ENCODE measurements at regions not wholly inside any gene's neighbourhood (a gene's known extent, or its start where the extent isn't known, plus 50 kb on each side); places are given as distances from the start of the nearest gene placed in this dataset.

GRCh38 chr4:138555108-138555507 is 313.0 kb upstream of the SLC7A11 start:
- no peak for DNase-seq

- DNase-seq: no peak
Observed at GRCh38 chr4:138553001-138553845, 311.1 kb upstream of the SLC7A11 start.

- DNase-seq: no peak
Observed at GRCh38 chr4:138542191-138542776, 300.1 kb upstream of the SLC7A11 start.

GRCh38 chr4:138540056-138540800 is 298.1 kb upstream of the SLC7A11 start:
- DNase-seq: no peak

DNA sequence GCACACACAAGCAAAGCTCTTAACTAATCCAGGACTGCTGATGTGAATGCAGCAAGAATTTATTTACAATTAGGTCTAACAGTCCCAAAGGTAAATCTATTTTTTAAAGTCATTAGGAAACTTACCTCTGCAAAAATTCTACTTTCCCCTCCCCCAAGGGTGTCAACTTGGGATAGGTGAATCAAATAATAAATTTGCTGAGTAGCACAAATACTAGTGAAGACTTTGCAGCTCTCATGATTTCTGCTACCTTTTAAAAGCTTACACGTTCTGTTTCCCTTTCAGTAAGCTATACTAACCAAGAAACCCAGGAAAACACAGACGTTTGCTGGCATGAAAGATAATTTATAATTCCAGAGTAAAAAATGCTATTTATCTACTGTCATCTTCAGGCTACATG is 296.6 kb upstream of the SLC7A11 start:
- DNase-seq: no peak

GRCh38 chr4:138537731-138538490 is 295.8 kb upstream of the SLC7A11 start:
- no peak for DNase-seq

DNA sequence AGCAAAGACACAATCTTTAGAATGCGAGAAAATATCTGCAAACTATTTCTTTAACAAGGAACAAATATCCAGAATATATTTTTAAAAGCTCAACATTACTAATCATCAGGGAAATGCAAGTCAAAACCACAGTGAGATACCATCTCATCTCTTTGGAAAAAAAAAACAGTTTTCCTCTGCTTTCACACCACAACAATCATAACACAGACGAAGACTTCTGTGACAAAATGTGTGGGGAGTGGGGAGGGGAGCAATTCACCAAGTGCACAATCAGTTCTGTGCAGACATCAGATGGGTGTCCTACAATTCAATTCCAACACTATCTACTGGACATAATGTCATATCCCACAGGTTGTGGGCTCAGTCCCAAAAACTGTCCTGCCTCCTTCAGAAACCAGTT is 293.2 kb upstream of the SLC7A11 start:
- no peak for DNase-seq

GRCh38 chr4:138522366-138522765 is 280.2 kb upstream of the SLC7A11 start:
- DNase-seq: no peak

GRCh38 chr4:138521809-138522208 is 279.7 kb upstream of the SLC7A11 start:
- DNase-seq: no peak

- no peak for DNase-seq
Observed at GRCh38 chr4:138519436-138519835, 277.3 kb upstream of the SLC7A11 start.

DNA sequence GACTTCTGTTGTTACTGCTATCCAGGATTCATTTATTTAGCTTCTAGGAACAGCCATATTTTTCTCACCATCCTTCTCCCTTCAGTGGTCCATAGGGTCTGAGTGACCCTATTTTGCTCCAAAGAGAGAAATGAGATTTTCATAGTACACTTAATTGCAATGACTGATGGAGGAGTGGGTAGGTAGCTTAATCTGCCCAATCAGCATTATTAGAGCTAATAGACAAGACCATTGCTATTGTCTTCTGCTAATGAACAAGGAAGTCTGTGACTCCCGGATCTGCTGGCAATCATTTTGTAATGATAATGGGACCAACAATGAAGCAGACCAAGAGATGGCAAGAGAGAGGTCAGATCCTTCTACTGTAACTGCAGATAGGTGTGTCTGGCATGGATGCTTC is 271.4 kb upstream of the SLC7A11 start:
- no peak for DNase-seq

GRCh38 chr4:138512756-138513155 is 270.6 kb upstream of the SLC7A11 start:
- DNase-seq: no peak

DNA sequence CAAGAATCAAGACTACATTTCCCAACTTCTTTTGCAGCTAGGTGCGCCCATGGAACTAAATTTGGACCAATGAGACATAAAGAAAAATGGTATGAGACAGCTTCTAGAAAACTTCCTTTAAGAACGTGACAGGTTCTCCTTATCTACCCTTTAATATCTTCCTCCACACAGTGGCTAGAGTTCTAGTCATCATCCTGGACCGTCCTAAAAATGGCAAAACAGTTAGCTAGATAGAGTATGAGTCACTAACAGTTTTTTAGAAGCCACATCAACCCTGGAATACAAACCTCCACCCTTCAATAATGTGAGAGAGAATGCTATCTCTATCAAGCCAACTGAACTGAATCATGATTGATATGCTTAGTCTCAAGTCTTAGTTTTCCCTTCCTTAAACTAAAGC is 267.9 kb upstream of the SLC7A11 start:
- no peak for DNase-seq

DNA sequence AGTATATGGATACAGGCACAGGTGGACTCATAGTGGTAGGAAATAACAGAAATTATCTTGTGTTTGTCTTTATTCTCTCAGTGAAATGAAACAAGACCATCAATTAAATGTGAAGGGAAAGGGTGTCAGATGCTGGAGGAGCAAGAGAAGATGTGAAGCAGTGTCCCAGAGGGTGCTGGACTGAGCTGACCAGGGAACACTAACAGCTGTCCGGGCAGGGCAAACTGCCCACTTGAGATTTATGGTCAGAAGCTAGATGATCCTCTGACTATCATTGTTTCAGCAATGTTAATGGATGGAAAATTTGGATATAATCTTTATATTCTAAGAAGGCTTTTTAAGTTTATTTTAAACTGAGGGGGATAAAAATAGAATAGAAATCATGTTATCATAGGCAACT is 267.2 kb upstream of the SLC7A11 start:
- no peak for DNase-seq

- no peak for DNase-seq
Observed at GRCh38 chr4:138507522-138507921, 265.4 kb upstream of the SLC7A11 start.

DNA sequence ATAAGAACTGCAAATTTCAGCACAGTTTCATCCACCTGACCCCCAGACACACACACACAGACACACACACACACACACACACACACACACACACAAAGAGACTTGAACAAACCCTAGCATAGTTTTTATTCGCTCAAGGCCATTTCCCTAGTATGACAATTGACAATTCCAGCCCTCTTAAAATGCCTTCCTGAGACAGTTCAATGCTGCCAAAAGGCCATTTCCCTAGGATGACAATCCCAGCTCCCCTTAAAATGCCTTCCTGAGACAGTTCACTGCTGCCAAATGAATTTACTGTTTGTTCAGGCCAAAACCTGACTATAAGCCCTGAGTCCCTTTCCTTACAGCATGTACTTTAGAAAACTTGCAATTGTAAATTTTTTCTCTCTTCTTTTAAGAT is 259.5 kb upstream of the SLC7A11 start:
- DNase-seq: no peak

GRCh38 chr4:138500869-138501268 is 258.7 kb upstream of the SLC7A11 start:
- no peak for DNase-seq

GRCh38 chr4:138499627-138500026 is 257.5 kb upstream of the SLC7A11 start:
- no peak for DNase-seq

- no peak for DNase-seq
Observed at GRCh38 chr4:138494931-138495330, 252.8 kb upstream of the SLC7A11 start.

DNA sequence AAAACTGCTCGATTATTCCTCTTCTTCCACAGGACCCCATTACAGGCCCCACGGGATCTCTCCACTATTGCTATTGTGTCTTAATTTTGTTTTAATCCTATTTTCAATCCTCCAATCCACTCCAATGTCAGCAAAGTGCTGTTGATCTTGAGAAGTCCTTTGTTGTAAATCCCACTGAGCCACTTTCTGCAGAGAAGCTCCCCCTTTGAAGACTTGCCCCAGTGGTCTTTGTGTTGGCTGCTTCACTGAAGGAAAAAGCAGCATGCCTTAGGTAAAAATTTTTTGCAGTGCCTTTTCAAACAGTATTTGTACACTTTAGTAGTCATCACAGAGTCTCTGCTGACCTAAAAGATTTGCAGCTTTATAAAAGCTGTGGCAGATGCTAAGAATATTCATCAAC is 252.0 kb upstream of the SLC7A11 start:
- DNase-seq: no peak

GRCh38 chr4:138492176-138492575 is 250.0 kb upstream of the SLC7A11 start:
- no peak for DNase-seq

- DNase-seq: no peak
Observed at GRCh38 chr4:138488533-138488932, 246.4 kb upstream of the SLC7A11 start.

DNA sequence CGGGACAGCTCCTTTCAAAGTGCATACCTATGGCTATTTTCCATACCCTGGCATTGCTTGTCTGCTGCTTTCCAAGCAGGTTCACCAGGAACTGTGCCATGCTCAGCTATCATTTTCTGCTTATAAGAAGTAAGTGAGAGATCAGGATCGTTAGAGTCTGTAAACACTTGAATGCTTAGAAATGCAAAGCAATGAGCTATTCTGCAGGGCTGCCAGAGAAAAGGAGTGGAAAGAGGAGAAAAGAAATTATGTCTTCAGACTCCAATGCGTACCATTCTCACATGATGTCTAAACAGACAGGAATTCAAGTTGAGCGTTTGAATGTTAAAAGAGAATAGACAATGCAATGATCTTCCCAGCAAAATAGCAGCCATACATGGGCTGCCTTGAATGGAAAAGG is 245.5 kb upstream of the SLC7A11 start:
- DNase-seq: peak; percentile 11
